Calu3 (cell line): ENCODE measurements at regions not wholly inside any gene's neighbourhood (a gene's known extent, or its start where the extent isn't known, plus 50 kb on each side); places are given as distances from the start of the nearest gene placed in this dataset.

ENCODE experiments used
- BruUV-seq: library from RNA; stranded (reverse); fragments of 400-500 nt; replicated peaks from 2 replicates; lab custom pipeline; 2021; lab: Mats Ljungman, UMichigan
- CTCF ChIA-PET: fragments of 300-600 bp; sonication (Branson Sonifier 250); formaldehyde crosslinking; loops from one replicate; lab custom pipeline; 2022; ENCODE audit warnings: antibody characterized with exemption; lab: Charles Lee
- DNase-seq: peaks from one replicate; pipeline ENCODE4 v3.0.0; 2022
- H3K27ac Mint-ChIP-seq: one replicate; pipeline ENCODE4 v1.8.0; 2022; ENCODE audit warnings: mixed read lengths; ENCODE audit not compliant: unreplicated experiment
- H3K27me3 Mint-ChIP-seq: one replicate; pipeline ENCODE4 v1.8.0; 2022; ENCODE audit warnings: mixed read lengths; ENCODE audit not compliant: unreplicated experiment
- H3K36me3 Mint-ChIP-seq: one replicate; pipeline ENCODE4 v1.8.0; 2022; ENCODE audit warnings: mild to moderate bottlenecking, moderate library complexity, mixed read lengths; ENCODE audit not compliant: insufficient read depth, unreplicated experiment
- H3K4me1 Mint-ChIP-seq: one replicate; pipeline ENCODE4 v1.8.0; 2022; ENCODE audit warnings: mild to moderate bottlenecking, low read depth, mixed read lengths; ENCODE audit not compliant: unreplicated experiment
- H3K4me3 Mint-ChIP-seq: one replicate; pipeline ENCODE4 v1.8.0; 2022; ENCODE audit warnings: mild to moderate bottlenecking, low read depth, moderate library complexity, mixed read lengths; ENCODE audit not compliant: unreplicated experiment
- H3K9me3 Mint-ChIP-seq: one replicate; pipeline ENCODE4 v1.8.0; 2022; ENCODE audit warnings: low read depth, mixed read lengths; ENCODE audit not compliant: unreplicated experiment
- intact Hi-C: fragments of 100-400 bp; cut with micrococcal nuclease; formaldehyde crosslinking; loops from one replicate; pipeline ENCODE4 v1.10.0; 2022; ENCODE audit not compliant: unreplicated experiment
- TF ChIP-seq, protein P1 (sequence below): fragments of 200-600 bp; IDR thresholded peaks from one replicate; pipeline ENCODE4 v1.8.0; 2022; ENCODE audit warnings: antibody characterized with exemption; ENCODE audit not compliant: unreplicated experiment

DNA sequence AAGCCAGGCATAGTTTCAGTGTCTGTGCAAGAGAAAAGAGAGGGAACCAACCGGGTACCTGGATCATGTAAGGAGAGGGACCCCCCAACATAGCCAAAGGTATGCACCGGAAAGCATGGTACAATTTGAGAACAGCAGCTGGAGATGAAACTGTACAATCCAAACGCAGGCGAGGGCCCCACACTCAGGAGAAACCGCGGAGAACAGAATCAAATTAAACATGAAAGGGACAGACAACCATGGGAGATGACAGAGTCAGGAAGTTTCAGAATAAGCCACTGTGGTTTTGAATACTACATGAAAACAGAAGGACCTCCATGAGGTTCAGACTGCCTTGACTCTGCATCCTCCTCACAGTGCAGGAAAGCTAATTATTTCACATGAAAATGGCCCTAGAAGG lies 62.9 kb upstream of the SPATA13 start:
- TF ChIP-seq, protein P1, sequence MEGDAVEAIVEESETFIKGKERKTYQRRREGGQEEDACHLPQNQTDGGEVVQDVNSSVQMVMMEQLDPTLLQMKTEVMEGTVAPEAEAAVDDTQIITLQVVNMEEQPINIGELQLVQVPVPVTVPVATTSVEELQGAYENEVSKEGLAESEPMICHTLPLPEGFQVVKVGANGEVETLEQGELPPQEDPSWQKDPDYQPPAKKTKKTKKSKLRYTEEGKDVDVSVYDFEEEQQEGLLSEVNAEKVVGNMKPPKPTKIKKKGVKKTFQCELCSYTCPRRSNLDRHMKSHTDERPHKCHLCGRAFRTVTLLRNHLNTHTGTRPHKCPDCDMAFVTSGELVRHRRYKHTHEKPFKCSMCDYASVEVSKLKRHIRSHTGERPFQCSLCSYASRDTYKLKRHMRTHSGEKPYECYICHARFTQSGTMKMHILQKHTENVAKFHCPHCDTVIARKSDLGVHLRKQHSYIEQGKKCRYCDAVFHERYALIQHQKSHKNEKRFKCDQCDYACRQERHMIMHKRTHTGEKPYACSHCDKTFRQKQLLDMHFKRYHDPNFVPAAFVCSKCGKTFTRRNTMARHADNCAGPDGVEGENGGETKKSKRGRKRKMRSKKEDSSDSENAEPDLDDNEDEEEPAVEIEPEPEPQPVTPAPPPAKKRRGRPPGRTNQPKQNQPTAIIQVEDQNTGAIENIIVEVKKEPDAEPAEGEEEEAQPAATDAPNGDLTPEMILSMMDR: no peak
- H3K27ac Mint-ChIP-seq: peak overlapping the region; percentile 74
- intact Hi-C loops: no loop called here
- no peaks in the 10 kb centered on the region for H3K27me3 Mint-ChIP-seq
- H3K36me3 Mint-ChIP-seq: no peaks in the 10 kb centered on the region
- CTCF ChIA-PET: interaction anchor here (1.3 kb wide), 1 partner anchor 10 kb away, joined by 6 read pairs; no protein-coding TSS in a partner anchor
- H3K4me1 Mint-ChIP-seq: peaks cover 30% of the 10 kb centered on the region
- H3K9me3 Mint-ChIP-seq: no peaks in the 10 kb centered on the region
- no peak overlapping the region for H3K4me3 Mint-ChIP-seq
- no peak for DNase-seq
- no TSS peak for BruUV-seq

DNA sequence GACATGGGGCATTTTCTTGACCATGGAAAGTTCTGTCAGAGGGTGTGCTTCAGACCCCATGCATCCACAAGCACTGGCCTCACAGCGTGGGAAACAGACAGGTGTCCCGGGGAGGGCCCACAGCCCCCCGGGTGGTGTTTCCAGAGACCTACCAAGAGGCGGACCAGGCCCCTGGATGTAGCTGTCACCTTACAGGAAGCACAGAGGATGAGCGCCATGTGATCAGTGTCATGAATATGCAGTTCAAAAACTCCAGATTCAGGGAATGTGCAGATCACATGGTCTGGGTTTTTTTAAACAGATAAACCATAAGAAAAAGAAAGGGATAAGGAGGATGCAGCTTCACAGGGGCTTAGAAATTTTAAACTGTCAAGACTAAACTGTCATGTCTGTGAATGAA lies 61.0 kb upstream of the SPATA13 start:
- Mint-ChIP-seq H3K27me3 (no peaks in the 10 kb centered on the region), H3K4me1 (peaks cover 30% of the 10 kb centered on the region), H3K27ac (no peak overlapping the region), H3K9me3 (no peaks in the 10 kb centered on the region), H3K4me3 (no peak overlapping the region), H3K36me3 (no peaks in the 10 kb centered on the region)
- TF ChIP-seq, protein P1: no peak
- no peak for DNase-seq
- BruUV-seq: no TSS peak
- CTCF ChIA-PET: interaction anchor here (1.7 kb wide), 1 partner anchor 46 kb away, joined by 4 read pairs; no protein-coding TSS in a partner anchor
- intact Hi-C loops: no loop called here

DNA sequence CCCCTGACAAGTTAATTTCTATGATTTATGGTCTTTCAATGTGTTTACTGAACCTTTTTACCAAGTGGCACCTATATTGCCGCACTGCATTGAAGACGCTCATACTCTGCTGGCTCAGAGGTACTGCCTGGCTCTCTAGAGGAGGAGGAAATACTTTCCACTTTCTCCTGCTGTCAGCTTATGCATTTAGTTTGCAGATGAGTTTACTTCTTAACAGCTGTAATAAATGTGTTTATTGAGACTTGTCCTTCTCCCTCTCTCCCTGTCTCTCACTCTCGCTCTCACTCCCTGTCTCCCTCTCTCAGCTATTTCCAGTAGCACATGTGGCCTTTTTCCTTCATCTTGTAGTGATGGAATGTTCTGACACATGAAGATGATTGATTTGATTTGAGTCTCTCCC lies 60.3 kb upstream of the SPATA13 start:
- Mint-ChIP-seq H3K9me3 (no peaks in the 10 kb centered on the region), H3K27ac (peak overlapping the region; percentile 23), H3K36me3 (no peaks in the 10 kb centered on the region), H3K27me3 (no peaks in the 10 kb centered on the region), H3K4me3 (no peak overlapping the region), H3K4me1 (peaks cover 30% of the 10 kb centered on the region)
- TF ChIP-seq, protein P1: no peak
- no peak for DNase-seq
- CTCF ChIA-PET: interaction anchor here (1.7 kb wide), 1 partner anchor 47 kb away, joined by 4 read pairs; no protein-coding TSS in a partner anchor
- no TSS peak for BruUV-seq
- intact Hi-C loops: no loop called here

DNA sequence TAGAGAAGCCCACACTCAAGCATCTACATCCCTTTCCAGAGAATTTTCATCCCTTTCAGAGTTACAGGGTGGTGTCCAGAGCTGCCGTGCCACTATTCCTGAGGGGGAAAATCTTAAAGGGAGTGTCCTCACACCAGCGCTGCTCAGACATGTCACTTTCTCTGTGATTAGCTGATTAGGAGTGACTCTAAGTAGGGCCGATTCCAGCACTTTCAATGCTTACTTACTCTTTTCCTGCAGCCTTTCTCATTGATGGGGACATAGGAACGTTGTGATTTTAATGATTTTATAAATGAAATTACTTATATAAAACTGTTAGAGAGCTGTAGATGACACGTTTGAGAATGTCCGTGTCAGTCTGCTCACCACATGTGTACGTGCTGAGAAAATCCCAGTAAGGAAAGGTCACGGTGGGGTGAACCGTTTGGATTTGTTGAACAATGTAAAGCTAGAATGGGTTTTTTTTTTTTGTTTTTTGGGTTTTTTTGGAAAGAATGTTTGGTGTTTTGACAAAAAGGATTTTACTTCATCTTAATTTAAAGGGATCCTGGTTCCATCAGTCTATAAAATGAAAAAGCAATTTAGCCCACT lies 56.6 kb upstream of the SPATA13 start:
- intact Hi-C loops: no loop called here
- Mint-ChIP-seq H3K4me3 (no peak overlapping the region), H3K27me3 (no peaks in the 10 kb centered on the region), H3K9me3 (no peaks in the 10 kb centered on the region), H3K36me3 (no peaks in the 10 kb centered on the region), H3K4me1 (peaks cover 11% of the 10 kb centered on the region), H3K27ac (no peak overlapping the region)
- CTCF ChIA-PET: interaction anchor here (0.8 kb wide), 1 partner anchor 9 kb away, joined by 8 read pairs; no protein-coding TSS in a partner anchor
- DNase-seq: no peak
- no TSS peak for BruUV-seq
- TF ChIP-seq, protein P1: no peak
